GF-D8 (cell line): ENCODE measurements at regions not wholly inside any gene's neighbourhood (a gene's known extent, or its start where the extent isn't known, plus 50 kb on each side); places are given as distances from the start of the nearest gene placed in this dataset.

ENCODE experiments used
- DNase-seq: peaks from one replicate; lab custom pipeline; 2025; lab: John Stamatoyannopoulos, UW

DNA sequence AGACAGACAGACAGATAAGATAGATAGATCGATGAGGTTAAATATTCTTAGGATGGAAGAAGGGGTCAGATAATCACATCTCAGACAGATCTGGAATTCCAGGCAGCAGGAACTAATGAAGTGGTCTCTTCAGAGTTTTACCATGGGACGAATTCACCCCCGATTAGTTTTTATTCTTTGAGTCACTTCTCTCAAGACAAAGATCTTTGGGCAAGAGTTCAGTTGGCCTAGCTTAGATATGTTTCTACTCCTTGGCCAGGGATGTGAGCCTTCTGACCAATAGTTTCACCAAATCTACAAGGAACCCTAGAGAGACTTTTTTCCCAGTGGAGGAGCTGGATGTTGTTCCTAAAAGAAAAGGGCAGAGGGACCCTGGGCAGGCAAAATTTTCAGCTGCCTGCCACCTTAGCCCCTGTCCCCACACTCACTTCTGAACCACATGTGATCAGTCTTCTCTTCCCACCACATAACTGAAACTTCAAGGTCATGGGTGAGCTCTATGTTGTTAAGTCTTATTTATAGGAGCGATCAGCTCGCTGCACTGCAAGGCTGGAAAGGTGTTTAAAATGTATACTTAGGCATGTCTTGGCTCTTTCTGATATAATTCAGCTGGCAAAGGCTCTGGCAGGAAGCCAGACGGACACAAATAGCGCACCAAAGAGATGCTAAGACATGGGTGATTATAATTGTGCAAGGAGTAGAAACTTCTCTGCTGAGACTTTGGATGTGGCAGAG is 132.9 kb downstream of the PALM2AKAP2 start:
- no peak for DNase-seq

- no peak for DNase-seq
Measured at GRCh38 chr9:109913461-109913810, 133.4 kb downstream of the PALM2AKAP2 start.

- DNase-seq: no peak
Measured at GRCh38 chr9:109914280-109915027, 134.5 kb downstream of the PALM2AKAP2 start.

GRCh38 chr9:109916316-109916715 is 136.3 kb downstream of the PALM2AKAP2 start:
- no peak for DNase-seq

DNA sequence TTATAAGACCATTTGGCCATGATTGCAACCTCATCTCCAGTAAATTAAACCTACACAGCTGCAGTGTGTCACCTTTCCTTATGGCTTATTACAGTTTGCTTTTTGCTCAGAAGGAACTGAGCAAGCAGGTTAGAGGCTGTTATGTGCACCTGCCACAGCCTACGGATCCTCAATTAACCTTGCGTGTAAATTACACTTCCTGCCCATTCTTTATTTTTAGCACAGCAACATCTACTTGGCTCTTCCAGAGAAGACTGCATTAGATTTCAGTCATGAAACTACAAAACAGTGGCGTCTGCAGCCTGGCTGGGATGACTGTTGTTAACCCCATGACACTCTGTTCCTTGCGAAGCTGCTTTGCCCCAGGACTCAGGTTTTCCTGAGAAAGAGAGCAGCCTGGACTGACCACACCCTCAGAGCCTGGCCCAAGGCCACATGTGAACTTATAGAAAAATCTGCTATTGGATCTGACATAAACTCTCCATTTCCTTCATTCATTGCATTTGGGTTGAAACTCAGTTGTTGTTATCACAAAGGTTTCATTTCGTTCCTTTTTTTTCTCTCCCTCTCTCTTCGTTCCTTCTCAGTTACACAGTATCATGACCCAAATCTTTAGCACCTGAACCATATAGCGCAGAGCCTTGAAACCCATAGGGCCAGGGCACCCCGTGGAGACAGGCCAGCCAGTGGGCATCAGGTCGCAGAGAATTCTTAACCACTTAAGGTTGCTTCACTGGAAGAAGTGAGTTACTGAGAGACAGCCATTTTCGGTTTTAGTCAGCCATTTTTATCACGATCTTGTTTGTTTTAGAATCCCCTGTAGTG is 138.6 kb downstream of the PALM2AKAP2 start:
- DNase-seq: no peak

GRCh38 chr9:109919736-109920408 is 139.9 kb downstream of the PALM2AKAP2 start:
- DNase-seq: no peak

DNA sequence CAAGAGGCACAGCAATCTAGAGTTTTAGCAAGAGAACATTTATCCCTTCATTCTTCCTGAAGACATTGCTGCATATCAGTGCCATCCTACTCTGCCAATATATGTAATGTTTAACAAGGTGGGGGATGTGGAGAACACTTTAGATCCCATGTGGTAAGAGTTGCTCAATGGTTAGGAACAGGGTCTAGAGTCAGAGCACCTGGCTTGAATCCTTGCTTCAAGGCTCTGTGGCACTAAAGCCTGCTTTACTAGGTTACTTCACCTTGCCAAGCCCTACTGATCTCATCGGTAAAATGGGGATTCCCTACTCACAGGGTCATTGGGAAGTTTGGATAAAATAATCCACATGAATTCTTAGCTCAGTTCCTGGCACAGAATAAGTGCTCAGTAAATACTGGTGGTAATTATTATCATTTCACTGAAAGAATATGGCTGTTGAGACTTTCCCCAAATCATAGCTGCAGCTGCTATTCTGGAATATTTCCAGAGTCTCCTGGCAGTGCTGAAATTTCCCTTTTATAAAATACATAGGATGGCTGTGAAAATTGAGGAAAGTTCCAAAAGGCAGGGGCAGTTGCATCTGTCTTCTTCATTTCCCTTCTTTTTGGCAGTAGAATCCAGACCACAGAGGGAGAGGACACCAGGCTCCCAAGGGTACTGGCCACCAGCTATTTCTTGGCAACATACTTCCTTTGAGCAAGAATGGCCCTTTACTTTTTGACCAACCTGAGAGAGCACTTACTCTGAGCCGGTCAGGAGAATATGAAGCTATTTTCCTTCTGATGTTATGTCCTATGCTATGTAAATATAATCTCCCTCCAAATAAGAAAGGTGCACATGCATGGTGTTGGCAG is 142.8 kb downstream of the PALM2AKAP2 start:
- DNase-seq: no peak

GRCh38 chr9:109923471-109923760 is 143.4 kb downstream of the PALM2AKAP2 start:
- DNase-seq: no peak

- no peak for DNase-seq
Measured at GRCh38 chr9:109923806-109924205, 143.8 kb downstream of the PALM2AKAP2 start.

GRCh38 chr9:109925799-109926198 is 145.8 kb downstream of the PALM2AKAP2 start:
- DNase-seq: no peak

- no peak for DNase-seq
Measured at GRCh38 chr9:109926421-109926869, 146.4 kb downstream of the PALM2AKAP2 start.

DNA sequence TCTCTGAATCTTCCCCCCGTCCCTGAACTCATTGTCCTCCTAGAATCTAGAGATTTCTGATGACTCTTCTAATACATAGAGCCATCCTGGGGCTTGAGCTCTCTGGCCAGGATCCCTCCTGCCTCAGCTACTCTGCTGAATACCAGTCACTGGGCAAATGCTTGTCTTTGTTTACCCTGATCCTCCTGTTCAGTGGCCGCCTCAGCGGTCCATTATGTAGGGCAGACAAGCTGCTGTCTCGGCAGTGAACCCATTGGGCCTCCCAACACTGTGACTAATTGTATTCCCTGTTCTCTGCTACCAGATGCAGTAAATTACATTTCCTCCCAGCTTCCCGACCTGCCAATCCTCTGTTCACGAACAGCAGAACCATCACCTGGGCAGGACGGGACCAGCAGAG is 151.6 kb downstream of the PALM2AKAP2 start:
- no peak for DNase-seq

GRCh38 chr9:109934136-109934856 is 154.3 kb downstream of the PALM2AKAP2 start:
- DNase-seq: no peak

DNA sequence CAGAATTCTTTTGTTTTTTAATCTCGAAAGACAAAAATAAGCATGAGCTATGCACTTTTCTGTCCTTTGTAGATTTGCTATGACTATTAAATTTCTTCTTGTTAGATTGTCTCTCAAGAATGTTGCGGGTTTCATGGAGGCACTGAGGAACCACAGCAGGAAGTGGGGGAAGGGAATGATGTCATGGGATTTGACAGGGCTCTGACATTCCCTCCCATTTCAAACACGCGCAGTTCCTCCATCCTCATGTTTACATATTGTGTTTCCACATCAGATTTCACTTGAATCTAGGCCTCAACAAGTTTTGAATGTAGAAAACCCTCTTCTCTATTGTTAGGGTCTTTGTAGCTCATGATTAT is 154.8 kb downstream of the PALM2AKAP2 start:
- DNase-seq: no peak

DNA sequence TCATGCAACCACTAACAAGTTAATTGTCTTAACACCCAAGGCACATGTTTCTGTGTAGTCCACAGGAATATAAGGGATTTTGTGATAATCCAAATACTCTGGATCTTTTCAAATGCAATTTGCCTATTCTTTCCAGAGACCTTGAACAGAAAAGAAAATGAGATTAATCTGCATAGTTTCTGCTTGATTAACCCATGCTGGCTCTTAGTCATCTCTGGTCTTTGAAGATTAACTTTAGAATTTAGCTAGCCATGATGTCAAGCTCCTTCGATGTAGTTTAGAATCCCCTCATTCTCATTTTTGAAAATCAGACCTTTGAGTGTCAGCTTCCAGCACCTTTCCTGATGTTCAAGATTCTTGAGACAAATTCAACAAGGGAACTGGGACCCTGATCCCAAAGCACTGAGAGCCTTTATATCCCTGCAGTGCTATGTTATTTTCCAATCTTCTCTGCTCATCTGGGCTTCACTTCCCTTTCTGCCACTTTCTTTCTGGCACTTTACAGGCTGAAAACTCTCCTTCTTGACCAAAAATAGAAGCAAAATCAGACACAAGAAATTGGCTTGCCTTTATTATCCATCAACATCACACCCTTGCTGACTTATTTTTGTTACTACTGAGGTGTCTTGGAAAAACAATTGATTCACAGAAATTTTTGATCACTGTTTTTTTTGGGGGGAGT is 155.5 kb downstream of the PALM2AKAP2 start:
- no peak for DNase-seq

- DNase-seq: no peak
Measured at GRCh38 chr9:109937861-109938453, 158.0 kb downstream of the PALM2AKAP2 start.

GRCh38 chr9:109939698-109940342 is 159.8 kb downstream of the PALM2AKAP2 start:
- DNase-seq: no peak

DNA sequence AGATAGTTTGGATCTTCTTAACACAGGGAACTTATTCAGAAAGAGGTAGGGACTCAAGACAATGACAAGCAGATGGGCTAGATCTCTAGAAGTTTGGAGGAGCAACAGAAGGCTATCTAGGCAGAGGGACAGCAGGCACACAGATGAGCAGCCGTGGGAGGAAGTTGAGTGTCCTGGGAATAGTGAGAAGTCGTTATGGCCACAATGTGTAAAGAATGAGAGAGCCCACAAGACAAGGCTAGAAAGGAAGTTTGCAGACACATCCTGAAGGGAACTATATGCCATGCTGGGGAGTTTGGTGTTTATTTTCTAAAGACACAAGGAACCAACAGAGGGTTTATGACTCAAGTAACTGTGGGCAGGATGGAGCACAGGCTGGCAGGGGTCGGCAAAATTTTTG is 160.6 kb downstream of the PALM2AKAP2 start:
- no peak for DNase-seq

DNA sequence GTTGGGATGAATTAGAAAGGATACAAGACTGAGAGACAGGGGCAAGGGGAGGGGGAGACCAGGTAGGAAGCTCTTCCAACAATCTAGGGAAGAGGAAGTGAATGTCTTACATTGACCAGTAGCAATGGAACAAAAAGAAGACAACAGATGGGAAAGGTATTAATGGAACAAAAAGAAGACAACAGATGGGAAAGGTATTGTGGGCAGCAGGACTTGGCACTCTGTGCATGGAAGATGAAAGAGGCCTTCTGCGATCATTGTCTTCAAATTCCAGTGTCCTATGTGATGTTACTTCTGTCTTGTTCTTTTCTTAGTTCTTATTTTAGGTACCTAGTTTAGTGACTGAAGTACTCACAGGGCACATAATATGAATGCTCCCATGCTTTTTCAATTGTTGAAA is 161.8 kb downstream of the PALM2AKAP2 start:
- DNase-seq: no peak
